T-helper 1 cell treated with Interleukin-12 subunit alpha and Interleukin-12 subunit beta and Interleukin-4 antibody, amounts not matched to agents 30 ng/mL and 1 ng/mL, for 36 hours (primary cell): ENCODE measurements at regions not wholly inside any gene's neighbourhood (a gene's known extent, or its start where the extent isn't known, plus 50 kb on each side); places are given as distances from the start of the nearest gene placed in this dataset.
"Not testable (repeated sequence)": the region's sequence is repeated elsewhere in the genome, so short reads cannot be mapped to it uniquely, and the experiment has no call there.

Source experiments
- intact Hi-C: fragments of 100-400 bp; cut with micrococcal nuclease; formaldehyde crosslinking; loops from one replicate; pipeline ENCODE4 v1.15.1; 2024

GRCh38 chr3:184474897-184475296 is 86.7 kb upstream of the EPHB3 start:
- intact Hi-C loops: no loop called here

GRCh38 chr3:184477940-184478339 is 83.6 kb upstream of the EPHB3 start:
- intact Hi-C loops: no loop called here

GRCh38 chr3:184479426-184480126 is 82.0 kb upstream of the EPHB3 start:
- intact Hi-C loops: no loop called here

- intact Hi-C loops: no loop called here
Measured at GRCh38 chr3:184480831-184481230, 80.8 kb upstream of the EPHB3 start.

- intact Hi-C loops: no loop called here
Measured at GRCh38 chr3:184481984-184482671, 79.5 kb upstream of the EPHB3 start.

- intact Hi-C loops: no loop called here
Measured at GRCh38 chr3:184485241-184485640, 76.3 kb upstream of the EPHB3 start.

- intact Hi-C loops: no loop called here
Measured at GRCh38 chr3:184485906-184486305, 75.7 kb upstream of the EPHB3 start.

- intact Hi-C loops: no loop called here
Measured at GRCh38 chr3:184486614-184487013, 75.0 kb upstream of the EPHB3 start.

- intact Hi-C loops: no loop called here
Measured at GRCh38 chr3:184488577-184488976, 73.0 kb upstream of the EPHB3 start.

GRCh38 chr3:184489268-184489841 is 72.2 kb upstream of the EPHB3 start:
- intact Hi-C loops: no loop called here

- intact Hi-C loops: no loop called here
Measured at GRCh38 chr3:184491011-184491576, 70.5 kb upstream of the EPHB3 start.

- intact Hi-C loops: no loop called here
Measured at GRCh38 chr3:184491867-184492615, 69.5 kb upstream of the EPHB3 start.

GRCh38 chr3:184496933-184497332 is 64.7 kb upstream of the EPHB3 start:
- intact Hi-C loops: no loop called here

- intact Hi-C loops: no loop called here
Measured at GRCh38 chr3:184497804-184498203, 63.8 kb upstream of the EPHB3 start.

GRCh38 chr3:184498986-184499606 is 62.5 kb upstream of the EPHB3 start:
- intact Hi-C loops: no loop called here

- intact Hi-C loops: no loop called here
Measured at GRCh38 chr3:184500344-184500923, 61.2 kb upstream of the EPHB3 start.

- intact Hi-C loops: no loop called here
Measured at GRCh38 chr3:184502123-184502667, 59.4 kb upstream of the EPHB3 start.

- intact Hi-C loops: not testable (repeated sequence)
Measured at GRCh38 chr3:184502841-184503240, 58.7 kb upstream of the EPHB3 start.

GRCh38 chr3:184503647-184504046 is 57.9 kb upstream of the EPHB3 start:
- intact Hi-C loops: no loop called here

- intact Hi-C loops: no loop called here
Measured at GRCh38 chr3:184505076-184505878, 56.3 kb upstream of the EPHB3 start.
